AG09309 (cell line): ENCODE measurements at regions not wholly inside any gene's neighbourhood (a gene's known extent, or its start where the extent isn't known, plus 50 kb on each side); places are given as distances from the start of the nearest gene placed in this dataset.
"Not testable (repeated sequence)": the region's sequence is repeated elsewhere in the genome, so short reads cannot be mapped to it uniquely, and the experiment has no call there.

Experiments
- DNase-seq: peaks from one replicate; pipeline ENCODE4 v3.0.0-alpha.2; 2010; ENCODE audit warnings: low read depth
- H3K4me3 ChIP-seq: 2 replicates; pipeline ENCODE4 v1.5.1; 2011; ENCODE audit warnings: mild to moderate bottlenecking, low read depth, low read length, moderate library complexity; ENCODE audit not compliant: control insufficient read depth
- CTCF ChIP-seq: IDR thresholded peaks from 2 replicates; pipeline ENCODE4 v1.5.1; 2011; ENCODE audit warnings: mild to moderate bottlenecking, low read depth, low read length, inconsistent platforms; ENCODE audit not compliant: insufficient read depth, control insufficient read depth; ENCODE audit errors: missing control alignments

- no peak for DNase-seq
- TF ChIP-seq CTCF, result no peak
- H3K4me3 ChIP-seq, result no peak overlapping the region
These were observed 85.4 kb upstream of the MYLIP start for GRCh38 chr6:16043171-16044135.

- TF ChIP-seq CTCF, result no peak
- no peak overlapping the region for H3K4me3 ChIP-seq
- no peak for DNase-seq
These were observed 86.1 kb upstream of the MYLIP start for GRCh38 chr6:16042751-16043150.

- no peak for DNase-seq
- H3K4me3 ChIP-seq, result no peak overlapping the region
- TF ChIP-seq CTCF, result no peak
These were observed 87.6 kb upstream of the MYLIP start for GRCh38 chr6:16041327-16041726.

GRCh38 chr6:16040628-16040974 is 88.3 kb upstream of the MYLIP start:
- no peak for TF ChIP-seq CTCF
- no peak overlapping the region for H3K4me3 ChIP-seq
- DNase-seq, result no peak

- not testable (repeated sequence) for DNase-seq, H3K4me3 ChIP-seq
These were observed 88.8 kb upstream of the MYLIP start for GRCh38 chr6:16039892-16040627.

- H3K4me3 ChIP-seq, result no peak overlapping the region
- no peak for TF ChIP-seq CTCF
- no peak for DNase-seq
These were observed 89.9 kb upstream of the MYLIP start for GRCh38 chr6:16038938-16039337.

- TF ChIP-seq CTCF, result no peak
- DNase-seq, result no peak
These were observed 93.3 kb upstream of the MYLIP start for GRCh38 chr6:16035488-16036080.

More at GRCh38 chr6:16035488-16036080, 93.3 kb upstream of the MYLIP start:
- no peak overlapping the region for H3K4me3 ChIP-seq
